ENCODE measurements at regions not wholly inside any gene's neighbourhood (a gene's known extent, or its start where the extent isn't known, plus 50 kb on each side); places are given as distances from the start of the nearest gene placed in this dataset.

GRCh38 chr7:9083837-9084236 is 650.4 kb downstream of the NXPH1 start:
- H3K9me3 ChIP-seq (ENCODE audit: insufficient read depth, low read depth, low read length): peaks cover 7% of the 10 kb centered on the region; the same call in 1 of the 2 replicates
- no peak overlapping the region for H3K27ac ChIP-seq (ENCODE audit: low read length)
- H3K4me1 ChIP-seq (ENCODE audit: insufficient read depth, low read length): no peaks in the 10 kb centered on the region; the same call in 1 of the 2 replicates
- H3K4me3 ChIP-seq (ENCODE audit: low read length): no peak overlapping the region
- H3K36me3 ChIP-seq (ENCODE audit: insufficient read depth, low read depth, low read length): no peaks in the 10 kb centered on the region
- H3K27me3 ChIP-seq (ENCODE audit: insufficient read depth, low read length): no peaks in the 10 kb centered on the region
- no peak overlapping the region for H3K9ac ChIP-seq (ENCODE audit: low read depth, low read length)

GRCh38 chr7:9091282-9091681 is 657.9 kb downstream of the NXPH1 start:
- Histone ChIP-seq H3K4me3 (ENCODE audit: low read length) (no peak overlapping the region), H3K27ac (ENCODE audit: low read length) (no peak overlapping the region), H3K27me3 (ENCODE audit: insufficient read depth, low read length) (no peaks in the 10 kb centered on the region), H3K36me3 (ENCODE audit: insufficient read depth, low read depth, low read length) (no peaks in the 10 kb centered on the region), H3K9ac (ENCODE audit: low read depth, low read length) (no peak overlapping the region), H3K4me1 (ENCODE audit: insufficient read depth, low read length) (no peaks in the 10 kb centered on the region), H3K9me3 (ENCODE audit: insufficient read depth, low read depth, low read length) (peaks cover 9% of the 10 kb centered on the region)

- H3K4me3 ChIP-seq (ENCODE audit: low read length): no peak overlapping the region
- H3K36me3 ChIP-seq (ENCODE audit: insufficient read depth, low read depth, low read length): no peaks in the 10 kb centered on the region
- no peak overlapping the region for H3K9ac ChIP-seq (ENCODE audit: low read depth, low read length)
- no peak overlapping the region for H3K27ac ChIP-seq (ENCODE audit: low read length)
- no peaks in the 10 kb centered on the region for H3K4me1 ChIP-seq (ENCODE audit: insufficient read depth, low read length)
- no peaks in the 10 kb centered on the region for H3K27me3 ChIP-seq (ENCODE audit: insufficient read depth, low read length)
- peaks cover 6% of the 10 kb centered on the region; the same call in 1 of the 2 replicates for H3K9me3 ChIP-seq (ENCODE audit: insufficient read depth, low read depth, low read length)
Observed at GRCh38 chr7:9097565-9098060, 664.2 kb downstream of the NXPH1 start.

- H3K4me1 ChIP-seq (ENCODE audit: insufficient read depth, low read length): no peaks in the 10 kb centered on the region
- H3K27ac ChIP-seq (ENCODE audit: low read length): no peak overlapping the region
- H3K27me3 ChIP-seq (ENCODE audit: insufficient read depth, low read length): no peaks in the 10 kb centered on the region
- H3K36me3 ChIP-seq (ENCODE audit: insufficient read depth, low read depth, low read length): no peaks in the 10 kb centered on the region
- H3K9ac ChIP-seq (ENCODE audit: low read depth, low read length): no peak overlapping the region
- peaks cover 6% of the 10 kb centered on the region; the same call in 1 of the 2 replicates for H3K9me3 ChIP-seq (ENCODE audit: insufficient read depth, low read depth, low read length)
- no peak overlapping the region for H3K4me3 ChIP-seq (ENCODE audit: low read length)
Observed at GRCh38 chr7:9100289-9100688, 666.9 kb downstream of the NXPH1 start.

GRCh38 chr7:9102846-9103245 is 669.4 kb downstream of the NXPH1 start:
- H3K9ac ChIP-seq (ENCODE audit: low read depth, low read length): no peak overlapping the region

GRCh38 chr7:9106747-9107146 is 673.3 kb downstream of the NXPH1 start:
- H3K4me1 ChIP-seq (ENCODE audit: insufficient read depth, low read length): no peaks in the 10 kb centered on the region
- H3K27me3 ChIP-seq (ENCODE audit: insufficient read depth, low read length): no peaks in the 10 kb centered on the region
- no peak overlapping the region for H3K4me3 ChIP-seq (ENCODE audit: low read length)
- no peak overlapping the region for H3K27ac ChIP-seq (ENCODE audit: low read length)
- H3K9me3 ChIP-seq (ENCODE audit: insufficient read depth, low read depth, low read length): peaks cover 4% of the 10 kb centered on the region; the same call in 1 of the 2 replicates
- H3K36me3 ChIP-seq (ENCODE audit: insufficient read depth, low read depth, low read length): no peaks in the 10 kb centered on the region
- H3K9ac ChIP-seq (ENCODE audit: low read depth, low read length): no peak overlapping the region

More at GRCh38 chr7:9102846-9103245, 669.4 kb downstream of the NXPH1 start:
- no peaks in the 10 kb centered on the region for H3K27me3 ChIP-seq (ENCODE audit: insufficient read depth, low read length)
- H3K36me3 ChIP-seq (ENCODE audit: insufficient read depth, low read depth, low read length): no peaks in the 10 kb centered on the region
- peaks cover 6% of the 10 kb centered on the region; the same call in 1 of the 2 replicates for H3K9me3 ChIP-seq (ENCODE audit: insufficient read depth, low read depth, low read length)
- H3K4me1 ChIP-seq (ENCODE audit: insufficient read depth, low read length): no peaks in the 10 kb centered on the region
- no peak overlapping the region for H3K4me3 ChIP-seq (ENCODE audit: low read length)
- no peak overlapping the region for H3K27ac ChIP-seq (ENCODE audit: low read length)

- no peak overlapping the region for H3K27ac ChIP-seq (ENCODE audit: low read length)
Observed at GRCh38 chr7:9120331-9120730, 686.9 kb downstream of the NXPH1 start.

GRCh38 chr7:9124320-9124719 is 690.9 kb downstream of the NXPH1 start:
- H3K27ac ChIP-seq (ENCODE audit: low read length): no peak overlapping the region
- H3K36me3 ChIP-seq (ENCODE audit: insufficient read depth, low read depth, low read length): no peaks in the 10 kb centered on the region
- H3K9ac ChIP-seq (ENCODE audit: low read depth, low read length): no peak overlapping the region
- H3K27me3 ChIP-seq (ENCODE audit: insufficient read depth, low read length): no peaks in the 10 kb centered on the region
- H3K4me1 ChIP-seq (ENCODE audit: insufficient read depth, low read length): peaks cover 5% of the 10 kb centered on the region; the same call in 1 of the 2 replicates
- no peak overlapping the region for H3K4me3 ChIP-seq (ENCODE audit: low read length)
- H3K9me3 ChIP-seq (ENCODE audit: insufficient read depth, low read depth, low read length): no peaks in the 10 kb centered on the region

More at GRCh38 chr7:9120331-9120730, 686.9 kb downstream of the NXPH1 start:
- no peak overlapping the region for H3K4me3 ChIP-seq (ENCODE audit: low read length)
- H3K9ac ChIP-seq (ENCODE audit: low read depth, low read length): no peak overlapping the region
- H3K4me1 ChIP-seq (ENCODE audit: insufficient read depth, low read length): peaks cover 5% of the 10 kb centered on the region; the same call in 1 of the 2 replicates
- H3K36me3 ChIP-seq (ENCODE audit: insufficient read depth, low read depth, low read length): no peaks in the 10 kb centered on the region
- no peaks in the 10 kb centered on the region for H3K9me3 ChIP-seq (ENCODE audit: insufficient read depth, low read depth, low read length)
- H3K27me3 ChIP-seq (ENCODE audit: insufficient read depth, low read length): no peaks in the 10 kb centered on the region

GRCh38 chr7:9125246-9125645 is 691.8 kb downstream of the NXPH1 start:
- H3K9me3 ChIP-seq (ENCODE audit: insufficient read depth, low read depth, low read length): no peaks in the 10 kb centered on the region
- no peak overlapping the region for H3K9ac ChIP-seq (ENCODE audit: low read depth, low read length)
- H3K4me3 ChIP-seq (ENCODE audit: low read length): no peak overlapping the region
- peaks cover 4% of the 10 kb centered on the region; the same call in 1 of the 2 replicates for H3K4me1 ChIP-seq (ENCODE audit: insufficient read depth, low read length)
- H3K27me3 ChIP-seq (ENCODE audit: insufficient read depth, low read length): no peaks in the 10 kb centered on the region
- no peaks in the 10 kb centered on the region for H3K36me3 ChIP-seq (ENCODE audit: insufficient read depth, low read depth, low read length)
- H3K27ac ChIP-seq (ENCODE audit: low read length): no peak overlapping the region

GRCh38 chr7:9127901-9128300 is 694.5 kb downstream of the NXPH1 start:
- Histone ChIP-seq H3K9me3 (ENCODE audit: insufficient read depth, low read depth, low read length) (no peaks in the 10 kb centered on the region), H3K27ac (ENCODE audit: low read length) (no peak overlapping the region), H3K9ac (ENCODE audit: low read depth, low read length) (no peak overlapping the region), H3K36me3 (ENCODE audit: insufficient read depth, low read depth, low read length) (no peaks in the 10 kb centered on the region), H3K27me3 (ENCODE audit: insufficient read depth, low read length) (no peaks in the 10 kb centered on the region), H3K4me3 (ENCODE audit: low read length) (no peak overlapping the region), H3K4me1 (ENCODE audit: insufficient read depth, low read length) (no peaks in the 10 kb centered on the region; the same call in 1 of the 2 replicates)

GRCh38 chr7:9148687-9149086 is 715.3 kb downstream of the NXPH1 start:
- H3K36me3 ChIP-seq (ENCODE audit: insufficient read depth, low read depth, low read length): no peaks in the 10 kb centered on the region
- H3K27ac ChIP-seq (ENCODE audit: low read length): no peak overlapping the region
- peaks cover 24% of the 10 kb centered on the region for H3K4me1 ChIP-seq (ENCODE audit: insufficient read depth, low read length)
- no peak overlapping the region for H3K4me3 ChIP-seq (ENCODE audit: low read length)
- no peaks in the 10 kb centered on the region for H3K9me3 ChIP-seq (ENCODE audit: insufficient read depth, low read depth, low read length)
- no peaks in the 10 kb centered on the region for H3K27me3 ChIP-seq (ENCODE audit: insufficient read depth, low read length)
- no peak overlapping the region for H3K9ac ChIP-seq (ENCODE audit: low read depth, low read length)

GRCh38 chr7:9149499-9150082 is 716.2 kb downstream of the NXPH1 start:
- Histone ChIP-seq H3K9me3 (ENCODE audit: insufficient read depth, low read depth, low read length) (no peaks in the 10 kb centered on the region), H3K4me1 (ENCODE audit: insufficient read depth, low read length) (peaks cover 19% of the 10 kb centered on the region), H3K4me3 (ENCODE audit: low read length) (no peak overlapping the region), H3K36me3 (ENCODE audit: insufficient read depth, low read depth, low read length) (no peaks in the 10 kb centered on the region), H3K27ac (ENCODE audit: low read length) (no peak overlapping the region), H3K9ac (ENCODE audit: low read depth, low read length) (no peak overlapping the region), H3K27me3 (ENCODE audit: insufficient read depth, low read length) (no peaks in the 10 kb centered on the region)

All from iPS-20b (cell line).